GM21529 (cell line): ENCODE measurements at regions not wholly inside any gene's neighbourhood (a gene's known extent, or its start where the extent isn't known, plus 50 kb on each side); places are given as distances from the start of the nearest gene placed in this dataset.
"Not testable (repeated sequence)": the region's sequence is repeated elsewhere in the genome, so short reads cannot be mapped to it uniquely, and the experiment has no call there.

Experiments used
- ATAC-seq: cut with Tn5 transposase; IDR thresholded peaks from one replicate; pipeline ENCODE4 v1.9.1; 2021; ENCODE audit not compliant: unreplicated experiment

GRCh38 chr6:96276305-96276704 is 245.3 kb upstream of the UFL1 start:
- no peak for ATAC-seq

- ATAC-seq: no peak
These were observed 244.8 kb upstream of the UFL1 start for GRCh38 chr6:96276856-96277255.

- no peak for ATAC-seq
These were observed 242.5 kb upstream of the UFL1 start for GRCh38 chr6:96279084-96279483.

GRCh38 chr6:96286503-96286902 is 235.1 kb upstream of the UFL1 start:
- no peak for ATAC-seq

- no peak for ATAC-seq
These were observed 222.1 kb upstream of the UFL1 start for GRCh38 chr6:96299525-96299924.

- no peak for ATAC-seq
These were observed 220.6 kb upstream of the UFL1 start for GRCh38 chr6:96301023-96301422.

- no peak for ATAC-seq
These were observed 219.8 kb upstream of the UFL1 start for GRCh38 chr6:96301781-96302180.

GRCh38 chr6:96302991-96303390 is 218.6 kb upstream of the UFL1 start:
- ATAC-seq: no peak

GRCh38 chr6:96304997-96305396 is 216.6 kb upstream of the UFL1 start:
- peak; percentile 99 for ATAC-seq

- ATAC-seq: no peak
These were observed 190.7 kb upstream of the UFL1 start for GRCh38 chr6:96330884-96331283.

GRCh38 chr6:96340164-96340563 is 181.4 kb upstream of the UFL1 start:
- ATAC-seq: no peak

- ATAC-seq: no peak
These were observed 176.1 kb upstream of the UFL1 start for GRCh38 chr6:96345501-96345900.

- ATAC-seq: no peak
These were observed 140.4 kb upstream of the UFL1 start for GRCh38 chr6:96381246-96381645.

GRCh38 chr6:96391776-96392360 is 129.7 kb upstream of the UFL1 start:
- no peak for ATAC-seq

- no peak for ATAC-seq
These were observed 126.9 kb upstream of the UFL1 start for GRCh38 chr6:96394727-96395126.

GRCh38 chr6:96410467-96410866 is 111.1 kb upstream of the UFL1 start:
- ATAC-seq: no peak

GRCh38 chr6:96420294-96420693 is 101.3 kb upstream of the UFL1 start:
- ATAC-seq: no peak

GRCh38 chr6:96433950-96434349 is 87.7 kb upstream of the UFL1 start:
- ATAC-seq: no peak

- no peak for ATAC-seq
These were observed 85.2 kb upstream of the UFL1 start for GRCh38 chr6:96436398-96436797.

GRCh38 chr6:96437228-96437627 is 84.4 kb upstream of the UFL1 start:
- not testable (repeated sequence) for ATAC-seq

- no peak for ATAC-seq
These were observed 71.4 kb upstream of the UFL1 start for GRCh38 chr6:96450082-96450769.

- ATAC-seq: no peak
These were observed 70.9 kb upstream of the UFL1 start for GRCh38 chr6:96450770-96451130.

GRCh38 chr6:96458771-96459170 is 62.8 kb upstream of the UFL1 start:
- ATAC-seq: no peak
